ENCODE measurements at regions not wholly inside any gene's neighbourhood (a gene's known extent, or its start where the extent isn't known, plus 50 kb on each side); places are given as distances from the start of the nearest gene placed in this dataset.

DNA sequence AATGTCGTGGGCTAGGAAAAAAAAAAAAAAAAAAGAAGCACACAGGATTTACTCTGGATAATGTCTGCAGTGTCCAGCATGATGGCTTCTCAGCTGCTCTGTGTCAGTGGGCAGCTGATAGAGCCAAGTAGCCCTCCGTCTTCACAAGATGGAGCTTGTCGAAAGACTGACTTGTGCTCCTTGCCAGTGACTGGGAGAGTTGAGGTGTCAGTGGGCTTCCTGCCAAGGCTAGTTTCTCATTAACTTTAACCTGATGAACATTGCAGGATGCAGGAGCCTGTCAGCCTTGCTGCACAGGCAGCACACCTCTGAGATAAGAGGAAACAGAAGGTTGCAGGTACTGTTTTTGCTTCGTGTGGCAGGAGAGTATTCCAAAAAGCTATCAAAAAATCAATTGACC lies 171.4 kb upstream of the SGCD start:
- Histone ChIP-seq H3K4me2 (ENCODE audit: low read depth, low read length) (no peak overlapping the region), H4K20me1 (ENCODE audit: insufficient read depth, low read length) (no peaks in the 10 kb centered on the region), H2AFZ (replicated peaks; ENCODE audit: low read length, poor library complexity) (no peak overlapping the region), H3K23ac (ENCODE audit: low read depth, low read length) (no peak overlapping the region), H3K4me3 (ENCODE audit: insufficient read depth, low read depth, low read length) (no peak overlapping the region), H3K4me1 (ENCODE audit: control insufficient read depth, insufficient read depth, low read length) (no peaks in the 10 kb centered on the region), H2AK5ac (ENCODE audit: low read depth, low read length) (no peak overlapping the region), H4K8ac (ENCODE audit: low read depth in 2 of 2, low read length in 2 of 2) (no peak overlapping the region), H4K91ac (ENCODE audit: insufficient read depth, low read depth, low read length) (no peak overlapping the region), H3K18ac (ENCODE audit: low read depth, low read length) (no peak overlapping the region), H2BK20ac (ENCODE audit: low read depth, low read length) (peak overlapping the region; percentile 26; the same call in 1 of the 2 replicates), H3K9ac (ENCODE audit: low read depth, low read length) (no peak overlapping the region), H3K27me3 (ENCODE audit: control insufficient read depth, insufficient read depth, low read length) (no peaks in the 10 kb centered on the region), H3K36me3 (ENCODE audit: control insufficient read depth, insufficient read depth, low read length) (no peaks in the 10 kb centered on the region), H3K56ac (ENCODE audit: extremely low read depth, insufficient read depth, low read length) (no peak overlapping the region), H2AK9ac (replicated peaks; ENCODE audit: low read depth, low read length, poor library complexity) (no peak overlapping the region), H2BK120ac (ENCODE audit: low read depth, low read length) (no peak overlapping the region), H3K27ac (ENCODE audit: insufficient read depth, low read length) (no peak overlapping the region), H2BK5ac (ENCODE audit: low read depth, low read length, poor library complexity, severe bottlenecking) (no peak overlapping the region), H3K4ac (ENCODE audit: low read depth, low read length) (no peak overlapping the region), H3K14ac (replicated peaks; ENCODE audit: low read depth, low read length) (no peak overlapping the region), H4K5ac (ENCODE audit: low read depth, low read length) (0 out of 2 replicates have a peak overlapping the region, but pooled peaks have one; percentile 26), H3K9me1 (ENCODE audit: insufficient read depth, low read length) (no peaks in the 10 kb centered on the region), H3K9me3 (ENCODE audit: control insufficient read depth, insufficient read depth, low read length) (no peaks in the 10 kb centered on the region), H3K79me1 (ENCODE audit: low read depth in 1 of 2, low read length in 2 of 2) (no peaks in the 10 kb centered on the region), H2BK15ac (ENCODE audit: low read depth, low read length) (no peak overlapping the region)
- dilution Hi-C loops (cut with HindIII; ENCODE audit: low sequenced_read_pairs, unreplicated experiment) = no loop called here
- DNase-seq = no peak
- TF ChIP-seq NFE2L2 (IDR thresholded peaks at IDR 0.05; ENCODE audit: low read depth, low read length) = no peak
- no peak for TF ChIP-seq RFX5 (IDR thresholded peaks at IDR 0.05; ENCODE audit: low read depth, low read length)
- TF ChIP-seq POLR2A (IDR thresholded peaks at IDR 0.05; ENCODE audit: low read depth, low read length) = no peak
- no peak for TF ChIP-seq RAD21 (IDR thresholded peaks at IDR 0.05; ENCODE audit: low read length)
- no peak for TF ChIP-seq RCOR1 (IDR thresholded peaks at IDR 0.05; ENCODE audit: insufficient replicate concordance, low read length)
- TF ChIP-seq CHD1 (IDR thresholded peaks at IDR 0.05; ENCODE audit: low read depth, low read length) = no peak
- no peak for TF ChIP-seq MXI1 (IDR thresholded peaks at IDR 0.05; ENCODE audit: borderline replicate concordance, low read depth, low read length)
- no peak for TF ChIP-seq USF2 (IDR thresholded peaks at IDR 0.05; ENCODE audit: low read depth, low read length)
- TF ChIP-seq, protein P1, sequence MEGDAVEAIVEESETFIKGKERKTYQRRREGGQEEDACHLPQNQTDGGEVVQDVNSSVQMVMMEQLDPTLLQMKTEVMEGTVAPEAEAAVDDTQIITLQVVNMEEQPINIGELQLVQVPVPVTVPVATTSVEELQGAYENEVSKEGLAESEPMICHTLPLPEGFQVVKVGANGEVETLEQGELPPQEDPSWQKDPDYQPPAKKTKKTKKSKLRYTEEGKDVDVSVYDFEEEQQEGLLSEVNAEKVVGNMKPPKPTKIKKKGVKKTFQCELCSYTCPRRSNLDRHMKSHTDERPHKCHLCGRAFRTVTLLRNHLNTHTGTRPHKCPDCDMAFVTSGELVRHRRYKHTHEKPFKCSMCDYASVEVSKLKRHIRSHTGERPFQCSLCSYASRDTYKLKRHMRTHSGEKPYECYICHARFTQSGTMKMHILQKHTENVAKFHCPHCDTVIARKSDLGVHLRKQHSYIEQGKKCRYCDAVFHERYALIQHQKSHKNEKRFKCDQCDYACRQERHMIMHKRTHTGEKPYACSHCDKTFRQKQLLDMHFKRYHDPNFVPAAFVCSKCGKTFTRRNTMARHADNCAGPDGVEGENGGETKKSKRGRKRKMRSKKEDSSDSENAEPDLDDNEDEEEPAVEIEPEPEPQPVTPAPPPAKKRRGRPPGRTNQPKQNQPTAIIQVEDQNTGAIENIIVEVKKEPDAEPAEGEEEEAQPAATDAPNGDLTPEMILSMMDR (conservative IDR thresholded peaks at IDR 0.05; ENCODE audit: low read depth, low read length) = no peak
- TF ChIP-seq MAZ (IDR thresholded peaks at IDR 0.05; ENCODE audit: borderline replicate concordance, low read depth, low read length) = no peak
- TF ChIP-seq BHLHE40 (IDR thresholded peaks at IDR 0.05; ENCODE audit: low read depth, low read length) = no peak
- no peak for TF ChIP-seq CEBPB (IDR thresholded peaks at IDR 0.05; ENCODE audit: low read depth, low read length)
- no peak for TF ChIP-seq MAFK (IDR thresholded peaks at IDR 0.05; ENCODE audit: low read depth, low read length)
- no peak for TF ChIP-seq FOS (IDR thresholded peaks at IDR 0.05; ENCODE audit: low read depth, low read length)
- TF ChIP-seq, protein P2, sequence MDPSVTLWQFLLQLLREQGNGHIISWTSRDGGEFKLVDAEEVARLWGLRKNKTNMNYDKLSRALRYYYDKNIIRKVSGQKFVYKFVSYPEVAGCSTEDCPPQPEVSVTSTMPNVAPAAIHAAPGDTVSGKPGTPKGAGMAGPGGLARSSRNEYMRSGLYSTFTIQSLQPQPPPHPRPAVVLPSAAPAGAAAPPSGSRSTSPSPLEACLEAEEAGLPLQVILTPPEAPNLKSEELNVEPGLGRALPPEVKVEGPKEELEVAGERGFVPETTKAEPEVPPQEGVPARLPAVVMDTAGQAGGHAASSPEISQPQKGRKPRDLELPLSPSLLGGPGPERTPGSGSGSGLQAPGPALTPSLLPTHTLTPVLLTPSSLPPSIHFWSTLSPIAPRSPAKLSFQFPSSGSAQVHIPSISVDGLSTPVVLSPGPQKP (IDR thresholded peaks at IDR 0.05; ENCODE audit: borderline replicate concordance, low read depth, low read length) = no peak
- no peak for TF ChIP-seq SMC3 (IDR thresholded peaks at IDR 0.05; ENCODE audit: low read depth, low read length)
- ChIA-PET POLR2A (ENCODE audit: unreplicated experiment) (no interaction called here), CTCF (interaction anchor here (0.6 kb wide), 1 partner anchor 1321 kb away, joined by 5 read pairs; no protein-coding TSS in a partner anchor)
- in situ Hi-C loops (cut with MboI; ENCODE audit: low sequenced_read_pairs) = no loop called here
- intact Hi-C loops (cut with micrococcal nuclease) = no loop called here
- BruUV-seq (replicated peaks) = no TSS peak
- 53% methylated on average over 2 of the region's 4 CpGs; no CpG with 5 or more reads in 1 of the 2 experiments for WGBS, 2 experiments (ENCODE audit: extremely low coverage in 2 of 2, insufficient read length in 1 of 2)
- no peak for ATAC-seq (ENCODE audit: low read depth)
